SU-DHL-6 (cell line): ENCODE measurements at regions not wholly inside any gene's neighbourhood (a gene's known extent, or its start where the extent isn't known, plus 50 kb on each side); places are given as distances from the start of the nearest gene placed in this dataset.

Experiments used
- H2AFZ ChIP-seq: fragments of 200-600 bp; sonication (generic); 2 replicates; pipeline ENCODE4 v1.6.1; 2014; ENCODE audit warnings: low read depth, mild to moderate bottlenecking, moderate library complexity, mixed read lengths, antibody characterized with exemption, low read length; ENCODE audit not compliant: severe bottlenecking
- H3F3A ChIP-seq: fragments of 200-600 bp; shearing (Covaris generic); 2 replicates; pipeline ENCODE4 v1.6.0; 2016; ENCODE audit warnings: antibody characterized with exemption, mild to moderate bottlenecking; ENCODE audit not compliant: insufficient read depth
- H3K27ac ChIP-seq: fragments of 200-600 bp; sonication (generic); 2 replicates; pipeline ENCODE4 v1.5.1; 2016; ENCODE audit warnings: low read depth, mild to moderate bottlenecking, low read length, moderate library complexity, mixed read lengths
- H3K27me3 ChIP-seq: fragments of 200-600 bp; sonication (generic), shearing (Covaris generic); 2 replicates; pipeline ENCODE4 v1.6.0; 2014; ENCODE audit warnings: mild to moderate bottlenecking, low read length
- H3K36me3 ChIP-seq: fragments of 200-600 bp; sonication (generic); 2 replicates; pipeline ENCODE4 v1.6.1; 2014; ENCODE audit warnings: mild to moderate bottlenecking, low read length, mixed read lengths
- H3K4me2 ChIP-seq: fragments of 300-600, 200-600 bp; shearing (Covaris generic), sonication (generic); 2 replicates; pipeline ENCODE4 v1.6.0; 2014; ENCODE audit warnings: low read length, low read depth, mild to moderate bottlenecking; ENCODE audit not compliant: poor library complexity, severe bottlenecking
- H3K4me3 ChIP-seq: fragments of 200-600 bp; sonication (generic); 2 replicates; pipeline ENCODE4 v1.5.1; 2014; ENCODE audit warnings: antibody characterized with exemption, low read length, mild to moderate bottlenecking, mixed read lengths; ENCODE audit not compliant: insufficient read depth, poor library complexity, severe bottlenecking
- H3K79me2 ChIP-seq: fragments of 200-600 bp; sonication (generic); 2 replicates; pipeline ENCODE4 v1.6.1; 2014; ENCODE audit warnings: mild to moderate bottlenecking, low read length, moderate library complexity; ENCODE audit not compliant: insufficient read depth
- H3K9ac ChIP-seq: fragments of 200-600 bp; sonication (generic); 2 replicates; pipeline ENCODE4 v1.7.0; 2014; ENCODE audit warnings: mild to moderate bottlenecking, low read length
- H3K9me2 ChIP-seq: fragments of 200-600 bp; sonication (generic); replicated peaks from 2 replicates; pipeline ENCODE4 v1.6.1; 2014; ENCODE audit warnings: low read length; ENCODE audit not compliant: insufficient read depth
- H3K9me3 ChIP-seq: fragments of 200-600 bp; sonication (generic); 2 replicates; pipeline ENCODE4 v1.6.1; 2014; ENCODE audit warnings: low read length, mixed read lengths; ENCODE audit not compliant: insufficient read depth
- H4K20me1 ChIP-seq: fragments of 200-600 bp; sonication (generic); 2 replicates; pipeline ENCODE4 v1.6.1; 2014; ENCODE audit warnings: low read depth, mild to moderate bottlenecking, antibody characterized with exemption, low read length, moderate library complexity, mixed read lengths
- EZH2phosphoT487 ChIP-seq: fragments of 200-600 bp; sonication (generic), shearing (Covaris generic); conservative IDR thresholded peaks from 2 replicates; pipeline ENCODE4 v1.6.1; 2018; ENCODE audit warnings: mild to moderate bottlenecking, antibody characterized with exemption, low read length, moderate library complexity, mixed read lengths
- TF ChIP-seq, protein P1 (sequence below): fragments of 200-600 bp; sonication (generic); IDR thresholded peaks from one replicate; pipeline ENCODE4 v1.5.1; 2017; ENCODE audit warnings: antibody characterized with exemption, mild to moderate bottlenecking, low read length, moderate library complexity; ENCODE audit not compliant: insufficient read depth, poor library complexity, severe bottlenecking

- H3K36me3 ChIP-seq = no peaks in the 10 kb centered on the region
- no peak overlapping the region for H3K4me2 ChIP-seq
- H3K9me2 ChIP-seq = no peaks in the 10 kb centered on the region; the same call in 1 of the 2 replicates
- H3K4me3 ChIP-seq = no peak overlapping the region
- no peaks in the 10 kb centered on the region for H3K27me3 ChIP-seq
- no peak overlapping the region for H2AFZ ChIP-seq
- no peak overlapping the region for H3K27ac ChIP-seq
- H3F3A ChIP-seq = no peaks in the 10 kb centered on the region
- no peaks in the 10 kb centered on the region for H3K79me2 ChIP-seq
- H4K20me1 ChIP-seq = no peaks in the 10 kb centered on the region
- TF ChIP-seq, protein P1, sequence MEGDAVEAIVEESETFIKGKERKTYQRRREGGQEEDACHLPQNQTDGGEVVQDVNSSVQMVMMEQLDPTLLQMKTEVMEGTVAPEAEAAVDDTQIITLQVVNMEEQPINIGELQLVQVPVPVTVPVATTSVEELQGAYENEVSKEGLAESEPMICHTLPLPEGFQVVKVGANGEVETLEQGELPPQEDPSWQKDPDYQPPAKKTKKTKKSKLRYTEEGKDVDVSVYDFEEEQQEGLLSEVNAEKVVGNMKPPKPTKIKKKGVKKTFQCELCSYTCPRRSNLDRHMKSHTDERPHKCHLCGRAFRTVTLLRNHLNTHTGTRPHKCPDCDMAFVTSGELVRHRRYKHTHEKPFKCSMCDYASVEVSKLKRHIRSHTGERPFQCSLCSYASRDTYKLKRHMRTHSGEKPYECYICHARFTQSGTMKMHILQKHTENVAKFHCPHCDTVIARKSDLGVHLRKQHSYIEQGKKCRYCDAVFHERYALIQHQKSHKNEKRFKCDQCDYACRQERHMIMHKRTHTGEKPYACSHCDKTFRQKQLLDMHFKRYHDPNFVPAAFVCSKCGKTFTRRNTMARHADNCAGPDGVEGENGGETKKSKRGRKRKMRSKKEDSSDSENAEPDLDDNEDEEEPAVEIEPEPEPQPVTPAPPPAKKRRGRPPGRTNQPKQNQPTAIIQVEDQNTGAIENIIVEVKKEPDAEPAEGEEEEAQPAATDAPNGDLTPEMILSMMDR = no peak
- no peak for TF ChIP-seq EZH2phosphoT487
- no peaks in the 10 kb centered on the region for H3K9me3 ChIP-seq
- H3K9ac ChIP-seq = no peak overlapping the region
Measured at GRCh38 chr2:220880623-220881596, 691.2 kb downstream of the EPHA4 start.

DNA sequence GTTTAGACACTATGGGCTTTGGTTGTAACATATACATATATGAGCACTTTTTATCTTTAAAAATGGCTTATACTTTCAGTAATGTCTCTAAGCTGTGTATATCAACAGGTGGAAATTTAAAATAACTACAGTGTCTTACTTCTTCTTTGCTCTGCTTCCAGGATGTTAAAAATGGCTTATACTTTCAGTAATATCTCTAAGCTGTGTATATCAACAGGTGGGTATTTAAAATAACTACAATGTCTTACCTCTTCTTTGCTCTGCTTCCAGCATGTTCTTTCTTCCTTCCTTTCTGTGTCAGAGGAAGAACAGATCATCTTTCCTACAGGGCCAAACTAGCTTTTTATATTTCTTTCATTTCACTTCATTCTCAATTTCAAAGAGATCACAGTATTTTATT lies 689.6 kb downstream of the EPHA4 start:
- Histone ChIP-seq H3K4me2 (no peak overlapping the region), H3K79me2 (no peaks in the 10 kb centered on the region), H4K20me1 (no peaks in the 10 kb centered on the region), H2AFZ (no peak overlapping the region), H3F3A (no peaks in the 10 kb centered on the region), H3K36me3 (no peaks in the 10 kb centered on the region), H3K27ac (no peak overlapping the region), H3K9me2 (no peaks in the 10 kb centered on the region; the same call in 1 of the 2 replicates), H3K27me3 (no peaks in the 10 kb centered on the region), H3K9ac (no peak overlapping the region), H3K9me3 (no peaks in the 10 kb centered on the region), H3K4me3 (no peak overlapping the region)
- no peak for TF ChIP-seq EZH2phosphoT487
- TF ChIP-seq, protein P1 = no peak

GRCh38 chr2:220885593-220885992 lies 686.5 kb downstream of the EPHA4 start:
- Histone ChIP-seq H3K27me3 (no peaks in the 10 kb centered on the region), H3K9me3 (no peaks in the 10 kb centered on the region), H3K4me2 (no peak overlapping the region), H3K27ac (no peak overlapping the region), H3K9ac (no peak overlapping the region), H4K20me1 (no peaks in the 10 kb centered on the region), H3K4me3 (no peak overlapping the region), H3K36me3 (no peaks in the 10 kb centered on the region), H3K9me2 (no peaks in the 10 kb centered on the region; the same call in 1 of the 2 replicates), H3F3A (no peaks in the 10 kb centered on the region), H3K79me2 (no peaks in the 10 kb centered on the region), H2AFZ (no peak overlapping the region)
- TF ChIP-seq, protein P1 = no peak
- TF ChIP-seq EZH2phosphoT487 = no peak
